Peyer's patch (tissue), 4 donors: ENCODE measurements at regions not wholly inside any gene's neighbourhood (a gene's known extent, or its start where the extent isn't known, plus 50 kb on each side); places are given as distances from the start of the nearest gene placed in this dataset.

ENCODE experiments used
- POLR2A ChIP-seq, 2 donors: fragments of 450-650 bp; IDR thresholded peaks; one replicate each; pipeline ENCODE4 v1.5.1; 2017; ENCODE audit warnings: antibody characterized with exemption in 2 of 2, mild to moderate bottlenecking in 2 of 2, moderate library complexity in 2 of 2
- TF ChIP-seq, protein P1 (sequence below), 6 experiments: fragments of 450-650 bp in 4 of 6; fragments of 200-600 bp in 2 of 6; sonication (generic) in 1 of 6; IDR thresholded peaks; one replicate each; pipeline ENCODE4 v1.5.1; 2017 to 2019; ENCODE audit warnings: antibody characterized with exemption in 6 of 6, mild to moderate bottlenecking in 3 of 6, moderate library complexity in 1 of 6

DNA sequence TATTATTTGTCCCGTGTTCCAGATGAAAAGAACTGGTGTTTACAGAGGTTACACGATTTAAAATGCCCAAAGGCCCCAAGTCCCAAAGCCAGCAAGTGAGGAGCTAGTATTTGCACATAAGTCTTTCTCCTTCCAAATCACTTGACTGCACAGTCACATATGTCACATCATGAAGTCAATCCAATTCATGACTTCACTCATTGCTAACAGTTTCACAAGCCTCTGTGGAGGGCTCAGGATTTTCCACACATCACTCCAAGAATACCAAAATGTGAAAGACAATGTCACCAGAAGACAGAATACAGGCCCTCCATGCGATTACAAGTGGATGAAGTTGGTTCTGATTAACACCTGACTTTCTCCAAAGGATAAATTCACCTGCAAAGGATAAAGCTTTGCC lies 283.1 kb upstream of the UBE2E2 start:
- no peak for TF ChIP-seq POLR2A (IDR thresholded peaks at IDR 0.05)
- TF ChIP-seq, protein P1, sequence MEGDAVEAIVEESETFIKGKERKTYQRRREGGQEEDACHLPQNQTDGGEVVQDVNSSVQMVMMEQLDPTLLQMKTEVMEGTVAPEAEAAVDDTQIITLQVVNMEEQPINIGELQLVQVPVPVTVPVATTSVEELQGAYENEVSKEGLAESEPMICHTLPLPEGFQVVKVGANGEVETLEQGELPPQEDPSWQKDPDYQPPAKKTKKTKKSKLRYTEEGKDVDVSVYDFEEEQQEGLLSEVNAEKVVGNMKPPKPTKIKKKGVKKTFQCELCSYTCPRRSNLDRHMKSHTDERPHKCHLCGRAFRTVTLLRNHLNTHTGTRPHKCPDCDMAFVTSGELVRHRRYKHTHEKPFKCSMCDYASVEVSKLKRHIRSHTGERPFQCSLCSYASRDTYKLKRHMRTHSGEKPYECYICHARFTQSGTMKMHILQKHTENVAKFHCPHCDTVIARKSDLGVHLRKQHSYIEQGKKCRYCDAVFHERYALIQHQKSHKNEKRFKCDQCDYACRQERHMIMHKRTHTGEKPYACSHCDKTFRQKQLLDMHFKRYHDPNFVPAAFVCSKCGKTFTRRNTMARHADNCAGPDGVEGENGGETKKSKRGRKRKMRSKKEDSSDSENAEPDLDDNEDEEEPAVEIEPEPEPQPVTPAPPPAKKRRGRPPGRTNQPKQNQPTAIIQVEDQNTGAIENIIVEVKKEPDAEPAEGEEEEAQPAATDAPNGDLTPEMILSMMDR (IDR thresholded peaks at IDR 0.05): no peak
